ENCODE measurements at regions not wholly inside any gene's neighbourhood (a gene's known extent, or its start where the extent isn't known, plus 50 kb on each side); places are given as distances from the start of the nearest gene placed in this dataset.

GRCh38 chr2:219995991-219996765, 368.7 kb downstream of the SLC4A3 start:
- Histone ChIP-seq H3K79me2 (ENCODE audit: insufficient read depth, low read length) (no peaks in the 10 kb centered on the region), H3K36me3 (replicated peaks in 1 of 2; ENCODE audit: control insufficient read depth in 1 of 2, insufficient read depth in 2 of 2, low read length in 2 of 2) (no peaks in the 10 kb centered on the region), H3K27me3 (ENCODE audit: control insufficient read depth in 1 of 2, insufficient read depth in 2 of 2, low read length in 2 of 2) (peaks cover 0 to 21% of the 10 kb centered on the region in 2 experiments; a peak in 2 of 5 replicates), H2AFZ (ENCODE audit: low read length) (no peak overlapping the region), H3K4me2 (ENCODE audit: low read depth, low read length) (no peak overlapping the region), H3K9ac (ENCODE audit: insufficient read depth, low read depth, low read length) (no peak overlapping the region), H4K20me1 (ENCODE audit: insufficient read depth, low read length) (no peaks in the 10 kb centered on the region), H3K27ac (ENCODE audit: extremely low read length, insufficient read depth, low read length) (no peak overlapping the region), H3K9me3 (ENCODE audit: low read length) (no peaks in the 10 kb centered on the region), H3K4me1 (ENCODE audit: insufficient read depth, low read length) (no peaks in the 10 kb centered on the region), H3K4me3 (replicated peaks in 1 of 3; ENCODE audit: insufficient read depth in 1 of 3, low read depth in 2 of 3, low read length in 3 of 3) (no peak overlapping the region)
- 7% methylated on average over 4 of the region's 4 CpGs for WGBS (ENCODE audit: low lambda C conversion rate)
- no peak for DNase-seq (ENCODE audit: low spot score)
- TF ChIP-seq MXI1 (IDR thresholded peaks at IDR 0.05; ENCODE audit: borderline replicate concordance, low read depth, low read length): no peak
- no peak for TF ChIP-seq NFE2 (CRISPR knock-in tag; IDR thresholded peaks at IDR 0.05)
- no peak for TF ChIP-seq MXD3 (CRISPR knock-in tag; IDR thresholded peaks at IDR 0.05)
- no peak for TF ChIP-seq U2AF2 (IDR thresholded peaks at IDR 0.05; ENCODE audit: low read depth, low read length)
- no peak for TF ChIP-seq ZNF576 (CRISPR knock-in tag; IDR thresholded peaks at IDR 0.05)
- TF ChIP-seq SRF (IDR thresholded peaks at IDR 0.05; ENCODE audit: low read depth, low read length): no peak
- TF ChIP-seq THAP8 (CRISPR knock-in tag; IDR thresholded peaks at IDR 0.05; ENCODE audit: borderline replicate concordance): no peak
- TF ChIP-seq HMG20B (CRISPR knock-in tag; conservative IDR thresholded peaks at IDR 0.05): no peak
- no peak for TF ChIP-seq ZBED4 (CRISPR knock-in tag; IDR thresholded peaks at IDR 0.05; ENCODE audit: borderline replicate concordance)
- no peak for TF ChIP-seq REST (IDR thresholded peaks at IDR 0.05; ENCODE audit: borderline replicate concordance in 1 of 2, low read depth in 1 of 2, low read length in 2 of 2)
- in situ Hi-C loops (cut with HindIII; ENCODE audit: extremely low pct_ligation_motif_present, low pct_unique_long_range_greater_than_20kb) (loop anchor here (5.0 kb wide), 1 partner anchor 259 kb away; no protein-coding TSS in a partner anchor), intact Hi-C loops (cut with micrococcal nuclease; ENCODE audit: unreplicated experiment) (no loop called here)
- no peak for FAIRE-seq
- ATAC-seq: no peak
- BruUV-seq (replicated peaks): no TSS peak
- CTCF ChIA-PET (ENCODE audit: low intra/inter-chr PET ratio, low total read pairs): no interaction called here
- POLR2A ChIA-PET: no interaction called here
